RKO (cell line): ENCODE measurements at regions not wholly inside any gene's neighbourhood (a gene's known extent, or its start where the extent isn't known, plus 50 kb on each side); places are given as distances from the start of the nearest gene placed in this dataset.

ENCODE experiments used
- DNase-seq: peaks from one replicate; pipeline ENCODE4 v3.0.0-alpha.2; 2016; ENCODE audit warnings: low spot score

DNA sequence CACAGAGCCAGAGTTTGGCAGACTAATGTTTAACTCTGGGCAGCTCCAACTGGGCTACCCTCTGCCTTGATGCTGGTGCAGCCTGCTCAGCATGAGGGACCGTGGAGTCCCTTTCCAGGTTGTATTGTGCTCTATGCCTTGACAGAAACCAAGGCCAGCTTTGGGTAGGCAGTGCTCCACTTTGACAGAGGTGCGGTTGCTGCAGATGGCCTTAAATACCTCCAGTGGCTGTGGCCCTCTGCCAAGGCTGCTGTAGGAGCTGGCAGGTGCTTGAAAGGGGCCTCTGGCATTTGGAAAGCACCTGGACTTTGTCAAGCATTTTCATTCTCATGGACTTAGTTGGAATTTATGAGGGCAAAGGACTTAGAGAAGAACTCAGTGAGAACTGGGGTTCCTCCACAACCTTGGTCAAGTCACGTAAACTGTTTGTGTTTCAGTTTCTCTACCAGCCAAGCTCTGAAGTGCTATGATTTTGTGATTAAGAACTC lies 249.7 kb upstream of the ZNF462 start:
- DNase-seq = no peak

DNA sequence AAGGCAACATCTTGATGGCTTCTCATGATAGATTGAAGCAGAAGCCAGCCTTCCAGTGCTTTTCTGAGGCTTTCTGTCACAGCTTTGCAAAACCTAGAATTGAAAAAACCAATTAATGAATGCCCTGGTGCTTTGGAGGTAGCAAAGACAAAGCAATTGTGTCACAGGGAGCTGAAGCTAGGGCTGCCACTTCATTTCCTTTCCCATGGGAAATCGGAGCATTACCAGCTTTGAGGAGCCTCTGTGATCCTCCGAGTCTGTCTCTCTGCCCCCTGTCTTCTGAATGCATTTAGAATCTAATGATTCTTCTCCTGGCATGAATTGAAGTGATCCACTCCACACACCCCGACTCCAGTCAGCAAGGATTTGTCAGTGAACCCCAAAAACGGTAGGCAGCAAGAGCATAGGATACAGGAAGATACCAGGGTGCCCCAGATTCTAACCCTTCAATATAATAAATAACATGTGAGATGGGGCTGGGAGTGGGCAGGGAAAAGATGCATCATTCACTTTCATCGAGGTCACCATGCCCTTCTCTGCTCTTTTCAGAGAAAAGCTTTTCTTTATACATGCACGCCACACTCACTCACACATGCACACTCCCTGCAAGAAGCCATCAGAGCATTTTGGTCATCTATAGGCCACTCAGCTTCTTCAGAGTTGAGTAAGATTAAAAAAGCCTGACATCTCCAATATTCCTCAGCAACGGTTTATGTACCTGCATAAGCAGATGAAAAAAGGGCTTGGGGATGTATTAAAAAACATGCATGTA lies 247.7 kb upstream of the ZNF462 start:
- DNase-seq = no peak

DNA sequence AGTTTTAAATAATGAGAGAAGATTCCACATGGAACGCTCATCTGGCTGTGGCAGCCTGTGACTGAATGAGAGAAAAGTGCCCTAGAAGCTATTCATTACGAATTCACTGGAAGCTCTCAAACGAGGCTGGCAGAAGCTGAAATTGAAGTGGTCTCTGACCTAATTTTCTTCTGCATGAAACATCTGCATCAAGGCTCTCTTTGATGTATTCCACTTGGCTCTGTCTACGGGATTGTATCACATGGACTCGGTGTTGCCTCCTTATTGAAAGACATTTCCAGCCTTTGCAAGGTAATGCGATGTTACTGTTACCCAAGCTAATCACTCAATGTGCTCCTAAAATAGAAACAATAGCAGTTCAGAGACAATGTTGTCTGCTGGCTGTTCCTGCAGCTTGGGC lies 246.9 kb upstream of the ZNF462 start:
- no peak for DNase-seq

DNA sequence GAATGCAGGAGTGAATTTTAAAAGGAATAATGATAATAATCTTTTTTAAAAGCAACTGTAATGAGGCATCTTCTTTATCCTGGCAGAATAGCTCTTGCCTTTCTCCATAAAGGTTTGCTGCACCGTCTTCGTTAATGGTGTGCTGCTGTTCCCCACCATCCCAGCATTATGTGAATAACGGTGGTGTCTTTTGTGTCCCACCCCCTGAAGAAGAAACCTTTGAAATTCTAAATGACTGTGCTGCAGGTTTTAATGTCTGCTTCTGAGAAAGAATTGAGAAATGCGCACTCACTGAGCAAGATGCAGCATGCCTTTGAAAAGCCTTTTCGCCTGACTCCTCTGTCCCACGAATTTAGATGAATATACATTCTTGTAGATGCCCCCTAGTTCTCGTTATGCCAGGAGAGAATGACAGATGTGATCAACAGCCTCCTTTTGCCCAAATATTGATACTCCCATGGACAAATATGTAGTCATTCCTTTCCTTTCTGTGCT lies 246.1 kb upstream of the ZNF462 start:
- DNase-seq = no peak

DNA sequence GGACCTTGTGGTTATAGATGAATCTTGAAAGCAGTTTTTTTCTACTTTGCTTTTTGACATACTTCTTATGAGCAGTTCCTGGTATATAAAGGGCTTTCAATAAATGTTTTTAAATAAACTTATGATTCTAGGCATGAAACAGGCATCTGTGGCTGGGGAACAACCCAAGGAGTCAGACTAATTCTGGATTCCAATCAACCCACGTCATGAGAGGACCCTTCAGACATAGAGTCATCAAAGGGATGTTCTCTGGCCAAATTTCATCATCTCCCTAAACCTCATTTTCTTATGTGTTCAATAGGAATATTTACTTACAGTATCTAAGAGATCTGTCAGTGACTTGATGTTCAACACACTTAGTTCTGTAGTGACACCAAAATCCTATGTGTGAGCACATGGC lies 243.8 kb upstream of the ZNF462 start:
- peak; percentile 17 for DNase-seq

DNA sequence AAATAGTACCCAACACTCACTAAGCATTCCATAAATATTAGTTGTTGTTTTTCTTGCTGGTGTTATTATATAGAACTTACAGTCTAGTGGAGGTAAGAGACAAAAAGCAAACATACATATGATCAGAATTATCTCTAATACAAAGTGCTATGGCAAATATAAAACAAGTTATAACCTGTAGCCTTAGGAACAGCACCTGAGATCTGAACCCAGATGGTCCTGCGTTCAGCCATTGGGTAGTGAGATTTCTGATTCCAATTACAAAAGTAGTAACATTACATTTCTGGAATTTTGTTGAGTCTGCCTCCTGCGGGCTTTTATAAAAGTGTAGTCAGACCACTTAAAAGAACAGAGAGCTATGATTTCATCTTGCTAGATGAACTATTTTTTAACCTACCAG lies 242.9 kb upstream of the ZNF462 start:
- no peak for DNase-seq

DNA sequence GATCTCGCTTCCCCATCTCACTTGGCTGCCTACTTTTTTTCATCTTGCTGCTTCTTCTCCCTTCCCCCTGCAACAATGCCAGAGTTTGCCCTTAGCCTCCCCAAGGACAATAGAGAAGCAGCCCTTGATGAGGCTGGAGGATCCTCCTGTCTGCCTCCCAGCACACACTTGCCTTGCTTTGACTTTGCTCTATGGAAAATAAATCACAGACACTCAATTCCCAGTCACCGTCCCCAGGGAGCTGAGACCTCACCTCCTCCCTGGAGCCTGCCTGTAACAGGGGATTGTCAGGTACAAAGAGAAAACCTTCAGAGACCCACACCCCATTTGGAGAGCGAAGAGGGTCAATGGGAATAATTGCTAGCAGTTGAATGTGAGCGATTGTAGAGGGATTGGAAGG lies 242.1 kb upstream of the ZNF462 start:
- DNase-seq = no peak

DNA sequence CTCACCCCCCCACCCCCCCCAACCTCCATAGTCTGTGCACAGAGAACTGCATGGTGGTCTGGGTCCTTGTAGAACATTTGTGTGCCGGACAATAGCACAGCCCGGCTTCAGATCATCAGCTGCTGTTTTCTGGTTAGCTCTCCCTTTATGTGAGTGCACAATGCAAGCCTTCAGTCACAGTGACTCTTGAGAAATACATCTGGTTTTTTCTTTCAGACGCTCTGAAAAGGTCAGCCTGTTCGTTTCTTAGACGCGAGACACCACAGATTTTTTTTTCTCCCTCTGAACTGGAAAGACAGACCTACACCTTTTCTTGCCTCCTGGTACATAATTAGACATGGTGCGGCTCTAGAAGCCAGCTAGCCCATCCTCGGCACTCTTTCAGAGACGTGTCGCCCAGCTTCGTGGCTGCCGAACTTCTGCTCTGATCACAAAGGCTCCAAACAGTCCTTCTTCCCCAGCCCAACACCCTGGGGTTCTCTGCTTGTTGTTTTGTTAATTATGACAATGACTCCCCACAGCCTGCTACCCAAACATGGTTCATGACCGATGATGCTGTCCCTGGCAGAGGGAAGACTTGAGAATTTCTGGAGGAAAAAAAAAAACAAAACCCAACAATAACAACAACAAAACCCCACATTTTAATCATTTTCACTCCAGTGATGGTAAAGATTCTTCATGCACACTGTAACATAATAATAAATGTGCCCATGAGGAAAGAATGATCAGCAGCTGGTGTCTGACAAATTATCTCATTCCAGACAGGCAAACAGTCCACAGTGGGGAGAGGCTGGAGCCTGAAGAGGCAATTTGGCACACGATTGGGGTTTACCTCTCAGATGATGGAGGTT lies 241.4 kb upstream of the ZNF462 start:
- DNase-seq = no peak

DNA sequence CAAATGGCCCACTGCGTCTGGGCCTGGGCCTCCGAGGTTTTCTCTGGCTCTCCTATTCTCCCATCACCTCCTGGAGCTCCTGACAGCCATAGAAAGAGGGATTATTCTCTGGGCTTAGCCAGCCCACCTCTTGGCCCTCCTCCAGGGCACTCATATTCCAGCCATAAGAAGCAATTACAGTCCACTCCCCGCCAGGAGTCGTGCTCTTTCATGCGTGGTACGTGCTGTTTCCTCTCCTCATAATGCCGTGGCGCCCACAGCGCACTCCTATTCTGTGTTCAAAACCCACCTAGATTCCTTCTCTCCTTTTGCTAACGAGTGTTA lies 240.8 kb upstream of the ZNF462 start:
- DNase-seq = no peak

DNA sequence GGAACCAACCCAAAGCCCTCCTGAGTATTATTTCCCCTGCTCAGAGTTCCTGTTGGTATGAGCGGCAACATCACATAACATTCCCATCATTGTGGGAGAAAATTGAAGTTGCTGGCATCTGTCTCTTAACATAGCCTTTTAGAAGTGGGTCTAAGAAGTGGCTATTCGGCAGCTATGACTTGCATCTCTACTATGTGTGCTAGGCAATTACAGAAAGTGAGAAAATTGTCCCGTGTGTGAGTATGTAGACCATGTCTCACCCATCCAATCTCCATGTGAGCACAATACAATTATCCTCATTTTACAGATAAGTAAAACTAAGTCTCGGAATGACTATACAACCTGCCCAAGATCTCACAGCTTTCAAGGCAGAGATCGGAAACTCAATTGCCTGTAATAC lies 239.4 kb upstream of the ZNF462 start:
- DNase-seq = no peak

DNA sequence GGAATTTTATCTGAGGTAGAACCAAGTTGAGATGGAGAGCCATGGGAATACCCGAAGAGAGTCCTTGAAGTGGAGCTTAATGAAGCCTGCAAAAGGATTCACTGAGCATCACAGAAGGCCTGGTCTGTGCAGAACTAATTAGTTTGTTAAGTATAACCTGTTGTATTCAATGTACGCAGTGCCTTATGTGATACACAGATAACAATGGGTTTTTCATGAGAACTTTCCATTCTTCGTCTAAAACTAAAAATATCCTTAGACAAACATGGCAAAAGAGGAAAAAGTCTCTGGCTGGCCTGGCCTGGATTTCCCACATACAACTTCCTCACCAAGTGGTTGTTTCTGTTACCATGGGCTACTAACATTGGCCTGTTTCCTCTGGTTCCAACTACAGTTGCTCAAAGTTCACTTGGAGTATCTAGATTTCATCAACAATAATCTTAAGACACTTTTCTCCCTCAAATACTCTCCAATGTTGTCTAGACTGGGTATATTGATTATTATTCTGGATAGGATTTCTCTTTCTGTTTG lies 237.6 kb upstream of the ZNF462 start:
- no peak for DNase-seq

DNA sequence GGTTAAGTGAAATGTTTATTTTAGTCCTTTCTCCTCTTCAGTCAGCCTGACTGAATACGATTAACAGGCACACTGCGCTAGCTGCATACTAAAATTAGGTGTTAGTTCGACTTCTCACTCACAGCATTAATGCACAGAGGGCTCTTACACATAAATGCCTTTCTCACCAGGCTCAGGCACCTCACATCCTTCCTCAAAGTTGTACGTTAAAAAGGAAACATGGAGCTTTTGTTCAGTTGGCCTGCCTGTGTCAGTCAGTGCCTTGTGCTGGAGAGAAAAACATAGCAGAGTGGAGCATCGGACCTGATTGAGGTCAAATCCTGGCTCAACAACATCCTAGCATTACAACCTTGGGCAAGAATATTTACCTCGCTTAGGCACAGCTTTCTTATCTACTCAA lies 236.0 kb upstream of the ZNF462 start:
- no peak for DNase-seq

DNA sequence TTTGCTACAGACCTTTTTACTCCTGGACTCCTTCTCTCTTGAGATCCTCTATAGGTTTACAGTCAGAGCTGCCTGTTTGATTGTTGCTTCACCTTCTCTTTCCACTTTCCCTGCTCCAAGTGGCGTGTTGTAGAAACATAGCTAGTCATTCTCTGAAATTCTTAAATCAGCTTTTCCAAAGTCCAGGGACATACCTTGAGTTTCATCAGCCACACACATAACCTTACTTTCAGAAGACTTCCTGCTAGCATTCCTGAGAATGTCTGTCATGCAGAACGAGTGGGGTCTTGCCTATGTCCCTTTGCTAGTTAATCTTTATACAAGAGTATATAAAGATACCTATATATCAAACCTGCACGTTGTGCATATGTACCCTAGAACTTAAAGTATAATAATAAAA lies 230.3 kb upstream of the ZNF462 start:
- no peak for DNase-seq

DNA sequence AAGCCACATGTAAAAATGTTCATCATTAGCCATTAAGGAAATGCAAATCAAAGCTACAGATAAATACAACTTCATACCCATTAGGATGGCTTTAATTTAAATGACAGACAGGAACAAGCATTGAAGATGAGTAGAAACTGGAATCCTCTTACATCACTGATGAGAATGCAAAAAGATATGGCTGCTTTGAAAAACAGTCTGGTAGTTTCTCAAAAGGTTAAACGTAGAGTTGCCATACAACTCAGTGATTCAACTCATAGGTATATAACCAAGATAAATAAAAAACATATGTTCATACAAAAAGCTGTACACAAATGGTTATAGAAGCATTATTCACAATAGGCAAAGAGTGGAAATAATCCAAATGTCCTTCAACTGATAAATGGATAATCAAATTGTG lies 228.8 kb upstream of the ZNF462 start:
- DNase-seq = no peak

DNA sequence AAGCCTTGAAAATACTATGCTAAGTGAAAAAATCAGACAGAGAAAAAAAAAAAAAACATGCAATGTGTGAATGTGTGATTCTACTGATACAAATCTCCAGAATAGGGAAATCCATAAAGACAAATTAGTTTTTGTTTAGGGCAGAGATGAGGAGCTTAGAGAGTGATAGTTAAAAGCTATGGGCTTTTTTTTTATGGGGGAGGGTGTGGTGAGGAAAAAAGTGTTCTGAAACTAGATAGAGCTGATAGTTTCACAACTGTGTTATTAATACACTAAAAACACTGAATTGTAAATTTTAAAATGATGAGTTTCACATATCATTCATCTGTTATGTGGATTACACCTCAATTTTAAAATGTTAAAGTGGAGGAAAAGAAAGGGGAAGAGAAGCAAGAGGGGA lies 228.3 kb upstream of the ZNF462 start:
- DNase-seq = no peak

DNA sequence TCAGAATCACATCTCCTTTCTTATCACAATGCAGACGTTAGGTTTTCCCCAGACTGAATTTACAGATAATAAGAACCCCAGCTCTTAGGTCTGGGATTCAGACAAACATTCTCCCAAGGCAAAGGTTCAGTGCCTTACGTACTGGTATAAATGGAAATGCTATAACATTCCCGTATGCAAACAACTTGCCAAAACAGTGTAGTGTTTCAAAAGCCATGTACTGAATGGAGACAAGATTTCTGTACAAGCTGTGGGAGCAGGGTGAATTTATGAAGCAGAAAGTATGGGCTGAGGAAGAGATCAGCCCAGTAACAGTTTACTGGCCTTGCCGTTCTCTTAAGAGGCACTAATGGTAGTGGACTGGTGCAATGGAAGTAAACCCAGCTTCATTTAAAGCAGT lies 225.5 kb upstream of the ZNF462 start:
- DNase-seq = no peak

DNA sequence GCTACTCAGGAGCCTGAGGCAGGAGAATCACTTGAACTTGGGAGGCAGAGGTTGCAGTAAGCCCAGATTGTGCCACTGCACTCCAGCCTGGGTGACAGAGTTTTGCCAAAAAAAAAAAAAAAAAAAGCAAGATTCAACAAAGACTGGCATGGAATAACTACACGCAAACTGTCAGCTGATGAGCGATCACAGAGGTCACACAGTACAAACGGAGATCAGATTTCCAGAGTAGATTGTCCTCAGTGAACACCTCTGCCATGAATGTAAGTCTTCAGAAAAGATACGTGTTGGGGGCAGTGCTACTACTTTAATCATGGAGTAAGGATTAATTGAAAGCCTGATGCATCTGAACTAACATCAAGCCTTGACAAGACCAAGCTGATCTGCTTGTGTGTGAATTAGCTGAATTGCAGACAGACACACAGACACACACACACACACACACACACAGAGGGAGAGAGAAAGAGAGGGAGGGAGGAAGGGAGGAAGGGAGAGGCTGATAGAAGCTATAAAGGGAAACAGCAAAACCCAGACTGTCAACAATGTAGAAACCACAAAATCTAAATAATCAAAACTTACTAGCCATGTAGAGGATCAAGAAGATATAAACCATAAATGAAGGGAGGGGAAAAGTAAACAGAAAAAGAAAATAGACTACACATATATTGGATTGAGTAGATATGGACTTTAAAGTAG lies 222.9 kb upstream of the ZNF462 start:
- no peak for DNase-seq

DNA sequence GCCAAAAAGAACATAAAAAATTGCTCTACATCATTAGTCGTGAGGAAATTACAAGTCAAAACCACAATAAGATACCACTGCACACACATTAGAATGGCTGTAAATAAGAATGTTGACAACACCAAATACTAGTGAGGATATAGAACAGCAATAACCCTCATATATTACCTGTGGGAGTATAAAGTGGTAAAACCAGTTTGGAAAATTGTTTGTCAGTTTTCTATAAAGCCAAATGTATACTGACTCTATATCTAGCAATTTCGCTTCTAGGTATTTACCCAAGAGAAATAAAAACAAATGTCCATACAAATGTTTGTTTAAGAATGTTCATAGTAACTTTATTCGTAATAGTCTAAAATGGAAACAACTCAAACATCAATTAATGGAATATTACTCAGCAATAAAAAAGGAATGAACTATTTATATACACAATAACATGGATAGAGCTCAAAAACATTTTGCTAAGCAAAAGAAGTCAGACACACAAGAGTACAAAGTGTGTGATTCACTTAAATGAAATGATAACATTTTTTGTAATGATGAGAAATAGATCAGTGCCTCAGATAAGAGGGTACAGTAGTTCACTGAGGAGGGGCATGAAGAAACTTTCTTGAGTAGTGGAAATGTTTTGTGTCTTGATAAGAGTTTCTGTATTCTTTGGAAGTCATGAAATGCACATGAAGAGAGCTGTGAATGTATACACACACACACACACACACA lies 219.6 kb upstream of the ZNF462 start:
- no peak for DNase-seq

DNA sequence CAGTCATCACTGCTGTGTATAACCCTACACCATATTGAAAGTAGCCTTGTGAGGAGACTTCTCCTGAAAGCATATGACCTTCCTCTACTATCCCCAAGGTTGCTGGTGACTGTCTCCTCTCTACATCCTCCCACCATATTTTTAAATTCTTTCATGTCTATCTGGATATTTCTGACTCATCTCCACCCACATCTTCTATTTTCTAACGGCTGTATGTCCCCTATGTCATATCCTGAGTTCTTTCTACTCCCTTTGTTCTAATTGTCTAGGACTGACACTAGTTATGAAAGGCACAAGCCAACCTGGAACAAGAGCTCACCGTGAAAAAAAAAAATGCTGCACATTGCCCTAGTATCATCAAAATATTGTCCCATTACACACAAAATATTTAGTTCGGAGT lies 218.3 kb upstream of the ZNF462 start:
- DNase-seq = peak; percentile 3

DNA sequence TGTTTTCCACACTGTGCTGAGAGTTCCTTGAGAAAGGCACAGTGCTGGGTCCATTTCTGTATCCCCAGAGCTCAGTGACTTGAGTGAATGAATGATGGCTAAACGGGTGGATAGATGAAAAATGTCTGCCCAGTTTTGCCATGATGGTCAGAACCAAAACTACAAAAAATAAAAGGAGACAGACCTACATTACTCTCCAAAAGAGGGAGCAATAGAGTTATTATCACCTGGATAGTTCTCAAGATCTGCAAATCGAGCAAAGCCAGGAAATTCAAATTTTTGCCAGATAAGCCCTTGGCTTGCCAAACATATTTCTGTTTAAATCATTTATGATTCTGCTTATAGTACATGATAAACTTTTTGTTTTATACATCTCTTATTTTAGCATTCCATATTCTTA lies 214.2 kb upstream of the ZNF462 start:
- peak; percentile 37 for DNase-seq

DNA sequence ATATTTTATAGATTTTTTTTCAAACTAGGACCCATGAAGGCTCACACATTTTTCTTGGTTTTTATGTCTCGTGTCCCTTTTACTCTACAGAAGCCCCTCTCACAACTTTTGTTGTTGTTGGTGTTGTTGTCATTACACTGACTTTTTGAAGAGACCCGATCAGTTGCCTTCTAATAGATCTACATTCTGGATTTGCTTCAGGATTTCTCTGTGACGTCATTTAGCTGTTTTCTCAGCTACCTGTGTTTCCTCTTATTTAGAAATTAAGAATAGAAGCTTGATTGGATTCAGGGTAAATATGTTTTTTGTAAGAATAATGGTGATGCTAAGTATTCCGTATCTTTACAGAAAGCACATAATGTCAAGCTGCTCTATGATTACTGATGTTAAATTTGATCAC lies 213.3 kb upstream of the ZNF462 start:
- DNase-seq = no peak

DNA sequence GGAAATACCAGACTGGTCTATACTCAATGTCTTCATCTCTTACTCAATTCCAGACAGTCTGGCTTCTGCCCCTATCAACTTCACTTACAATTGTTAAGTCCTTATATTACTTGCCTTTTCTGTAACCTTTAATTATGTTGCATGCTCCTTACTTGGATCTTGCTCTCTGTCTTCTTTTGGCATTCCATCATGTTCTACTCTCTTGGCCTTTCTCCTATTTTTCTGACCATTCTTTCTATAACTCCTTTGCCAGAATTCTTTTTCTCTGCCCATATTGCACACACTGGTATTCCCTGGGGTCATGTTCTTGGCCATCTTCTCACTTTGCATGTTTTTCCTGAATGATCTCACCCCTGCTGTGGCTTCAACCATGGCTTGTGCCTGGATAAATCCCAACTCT lies 209.8 kb upstream of the ZNF462 start:
- no peak for DNase-seq
